Neutrophil (primary cell): ENCODE measurements at regions not wholly inside any gene's neighbourhood (a gene's known extent, or its start where the extent isn't known, plus 50 kb on each side); places are given as distances from the start of the nearest gene placed in this dataset.

Source experiments
- H3K27ac ChIP-seq: fragments of 200-600 bp; sonication (generic); 2 replicates; pipeline ENCODE4 v1.5.1; 2016; ENCODE audit warnings: mild to moderate bottlenecking, moderate library complexity
- H3K27me3 ChIP-seq: fragments of 200-600 bp; sonication (generic); 2 replicates; pipeline ENCODE4 v1.6.0; 2016; ENCODE audit warnings: mild to moderate bottlenecking
- H3K36me3 ChIP-seq: fragments of 200-600 bp; sonication (generic); 2 replicates; pipeline ENCODE4 v1.5.1; 2017
- H3K4me1 ChIP-seq, 2 experiments: fragments of 200-600 bp in 1 of 2; sonication (generic) in 1 of 2; 1 replicate in 1 of 2; 2 replicates in 1 of 2; pipeline versions ENCODE4 v1.5.1 to v1.6.1; 2013 to 2016; ENCODE audit warnings: low read depth in 1 of 2, low read length in 1 of 2, mild to moderate bottlenecking in 1 of 2, moderate library complexity in 1 of 2; ENCODE audit not compliant: control insufficient read depth in 1 of 2, insufficient read depth in 1 of 2
- H3K4me3 ChIP-seq, 2 experiments: fragments of 200-600 bp in 1 of 2; sonication (generic) in 1 of 2; 1 replicate in 1 of 2; 2 replicates in 1 of 2; pipeline ENCODE4 v1.5.1; 2013 to 2016; ENCODE audit warnings: low read depth in 1 of 2, low read length in 1 of 2, mild to moderate bottlenecking in 1 of 2, moderate library complexity in 1 of 2
- H3K9me3 ChIP-seq: fragments of 200-600 bp; sonication (generic); 2 replicates; pipeline ENCODE4 v1.5.1; 2016
- TF ChIP-seq, protein P1 (sequence below): fragments of 200-600 bp; sonication (generic); IDR thresholded peaks from 2 replicates; pipeline ENCODE4 v1.5.1; 2016; ENCODE audit warnings: antibody characterized with exemption

DNA sequence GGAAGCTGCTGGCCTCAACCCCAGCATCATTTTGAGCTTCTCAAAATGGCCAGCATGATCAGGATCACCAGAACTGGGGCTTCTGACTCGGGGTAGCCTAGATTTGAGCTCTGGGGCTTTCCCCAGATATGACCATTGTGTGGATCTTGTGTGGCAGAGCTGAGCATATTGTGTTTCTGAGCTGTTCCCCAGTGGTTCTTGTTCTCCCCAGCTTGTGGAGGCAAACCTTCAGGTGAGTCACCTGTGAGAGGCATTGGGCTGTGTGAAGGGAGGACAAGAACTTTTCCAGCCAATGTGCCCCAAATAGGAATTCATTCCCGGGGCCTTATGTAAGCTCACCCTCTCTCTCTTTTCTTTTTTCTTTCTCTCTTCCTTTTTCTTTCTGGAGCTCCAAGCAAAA, 80.7 kb upstream of the PITX1 start:
- Histone ChIP-seq H3K27ac (no peak overlapping the region), H3K36me3 (no peaks in the 10 kb centered on the region), H3K9me3 (no peaks in the 10 kb centered on the region), H3K27me3 (no peaks in the 10 kb centered on the region), H3K4me3 (no peak overlapping the region), H3K4me1 (no peaks in the 10 kb centered on the region)
- TF ChIP-seq, protein P1, sequence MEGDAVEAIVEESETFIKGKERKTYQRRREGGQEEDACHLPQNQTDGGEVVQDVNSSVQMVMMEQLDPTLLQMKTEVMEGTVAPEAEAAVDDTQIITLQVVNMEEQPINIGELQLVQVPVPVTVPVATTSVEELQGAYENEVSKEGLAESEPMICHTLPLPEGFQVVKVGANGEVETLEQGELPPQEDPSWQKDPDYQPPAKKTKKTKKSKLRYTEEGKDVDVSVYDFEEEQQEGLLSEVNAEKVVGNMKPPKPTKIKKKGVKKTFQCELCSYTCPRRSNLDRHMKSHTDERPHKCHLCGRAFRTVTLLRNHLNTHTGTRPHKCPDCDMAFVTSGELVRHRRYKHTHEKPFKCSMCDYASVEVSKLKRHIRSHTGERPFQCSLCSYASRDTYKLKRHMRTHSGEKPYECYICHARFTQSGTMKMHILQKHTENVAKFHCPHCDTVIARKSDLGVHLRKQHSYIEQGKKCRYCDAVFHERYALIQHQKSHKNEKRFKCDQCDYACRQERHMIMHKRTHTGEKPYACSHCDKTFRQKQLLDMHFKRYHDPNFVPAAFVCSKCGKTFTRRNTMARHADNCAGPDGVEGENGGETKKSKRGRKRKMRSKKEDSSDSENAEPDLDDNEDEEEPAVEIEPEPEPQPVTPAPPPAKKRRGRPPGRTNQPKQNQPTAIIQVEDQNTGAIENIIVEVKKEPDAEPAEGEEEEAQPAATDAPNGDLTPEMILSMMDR = no peak

DNA sequence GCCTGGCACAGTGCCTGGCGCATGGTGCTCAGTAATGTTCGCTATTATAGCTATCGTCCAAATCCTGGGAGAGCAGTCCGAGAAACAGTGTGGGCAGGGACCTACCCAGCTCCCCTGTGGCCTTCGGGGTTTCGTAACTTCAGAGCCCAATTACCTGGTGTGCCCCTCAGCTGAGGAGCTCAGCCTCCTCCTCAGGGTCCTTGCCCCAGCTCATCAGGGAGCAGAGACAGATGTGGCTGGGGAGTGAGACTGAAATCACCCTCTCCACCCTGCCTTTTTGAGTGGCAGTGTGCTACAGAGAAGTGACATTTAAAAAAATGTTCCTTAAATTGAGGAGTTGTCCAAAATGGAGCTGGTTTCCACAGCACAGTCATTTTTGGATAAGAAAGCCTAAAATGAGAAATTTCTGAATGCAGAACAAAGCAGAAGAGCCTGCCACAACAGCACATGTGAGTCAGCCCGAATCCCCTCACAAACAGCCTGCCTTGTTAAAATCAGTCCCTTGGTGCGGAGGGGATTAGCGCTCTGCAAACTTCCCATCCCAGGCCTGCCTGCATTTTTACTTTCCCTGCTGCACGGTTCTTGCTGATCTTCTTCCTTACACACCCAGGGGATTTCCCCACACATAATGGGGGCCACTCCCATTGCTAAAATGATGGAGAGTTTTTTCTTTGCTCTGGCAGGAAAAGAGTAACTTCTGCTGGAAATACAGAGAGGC, 78.1 kb upstream of the PITX1 start:
- Histone ChIP-seq H3K4me3 (no peak overlapping the region), H3K9me3 (no peaks in the 10 kb centered on the region), H3K27me3 (no peaks in the 10 kb centered on the region), H3K4me1 (peaks cover under 1 to 7% of the 10 kb centered on the region in 2 experiments), H3K27ac (no peak overlapping the region), H3K36me3 (no peaks in the 10 kb centered on the region)
- TF ChIP-seq, protein P1 = no peak

DNA sequence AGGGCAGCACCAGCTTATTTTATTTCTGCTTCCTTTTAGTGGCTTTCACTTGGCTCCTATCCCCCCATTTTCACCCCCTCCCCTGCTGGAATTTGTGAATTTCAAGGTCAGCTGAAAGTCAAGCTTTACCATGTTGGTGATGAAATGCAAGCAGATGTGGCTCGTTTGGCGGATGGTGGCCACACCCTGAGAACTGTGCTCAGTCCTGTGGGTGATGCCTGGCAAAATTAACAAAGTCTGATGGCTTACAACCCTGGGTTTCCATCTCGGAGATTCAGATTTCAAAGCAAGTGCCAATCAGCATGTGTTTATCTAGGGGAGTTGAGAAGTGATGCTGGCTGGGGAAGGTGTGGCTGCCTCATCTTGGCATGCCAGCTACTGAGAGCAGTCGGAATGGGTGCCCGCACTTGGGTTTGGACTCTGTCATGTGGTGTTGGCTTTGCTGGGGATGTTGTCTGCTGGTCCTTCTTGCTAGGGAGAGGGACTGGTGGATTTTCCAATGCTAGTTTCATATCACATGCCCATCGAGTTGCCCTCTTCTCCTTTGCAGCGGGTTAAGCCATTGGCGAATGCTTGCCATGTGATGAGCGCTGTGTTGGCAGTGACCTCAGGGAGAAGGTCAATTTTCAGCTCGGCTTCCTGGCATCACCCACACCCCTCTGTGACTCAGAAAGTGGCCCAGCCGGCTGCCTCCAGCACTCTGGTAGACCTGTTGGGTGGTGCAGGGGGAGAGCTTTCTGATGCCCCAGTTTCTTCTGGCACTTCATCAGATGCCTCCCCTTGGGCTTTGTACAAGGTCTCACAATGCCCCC, 77.0 kb upstream of the PITX1 start:
- Histone ChIP-seq H3K27ac (no peak overlapping the region), H3K36me3 (no peaks in the 10 kb centered on the region), H3K27me3 (no peaks in the 10 kb centered on the region), H3K4me3 (no peak overlapping the region), H3K4me1 (peaks cover 8 to 19% of the 10 kb centered on the region in 2 experiments), H3K9me3 (no peaks in the 10 kb centered on the region)
- TF ChIP-seq, protein P1 = no peak

DNA sequence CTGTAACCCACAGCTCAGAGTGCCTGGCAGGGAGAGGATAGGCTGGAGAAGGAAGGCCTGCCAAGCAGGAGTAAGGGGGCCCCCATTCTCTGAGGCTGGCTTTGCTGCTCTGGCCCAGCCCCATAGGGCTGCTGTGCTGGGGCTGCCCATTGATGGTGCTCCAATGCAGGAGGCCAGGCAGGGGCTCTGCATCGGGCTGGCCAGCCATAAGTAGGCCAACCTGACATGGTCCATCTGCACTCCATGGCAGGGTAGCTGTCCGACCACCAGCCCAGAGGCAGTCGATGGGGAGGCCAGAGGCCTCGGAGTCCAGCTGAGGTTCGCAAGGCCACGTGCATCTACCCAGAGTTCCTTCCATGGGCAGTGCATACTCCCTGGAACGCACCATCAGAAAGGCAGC, 75.0 kb upstream of the PITX1 start:
- H3K4me1 ChIP-seq = peaks cover 8 to 34% of the 10 kb centered on the region in 2 experiments
- H3K4me3 ChIP-seq = no peak overlapping the region
- H3K9me3 ChIP-seq = no peaks in the 10 kb centered on the region
- no peaks in the 10 kb centered on the region for H3K27me3 ChIP-seq
- H3K36me3 ChIP-seq = no peaks in the 10 kb centered on the region
- H3K27ac ChIP-seq = no peak overlapping the region
- TF ChIP-seq, protein P1 = no peak

DNA sequence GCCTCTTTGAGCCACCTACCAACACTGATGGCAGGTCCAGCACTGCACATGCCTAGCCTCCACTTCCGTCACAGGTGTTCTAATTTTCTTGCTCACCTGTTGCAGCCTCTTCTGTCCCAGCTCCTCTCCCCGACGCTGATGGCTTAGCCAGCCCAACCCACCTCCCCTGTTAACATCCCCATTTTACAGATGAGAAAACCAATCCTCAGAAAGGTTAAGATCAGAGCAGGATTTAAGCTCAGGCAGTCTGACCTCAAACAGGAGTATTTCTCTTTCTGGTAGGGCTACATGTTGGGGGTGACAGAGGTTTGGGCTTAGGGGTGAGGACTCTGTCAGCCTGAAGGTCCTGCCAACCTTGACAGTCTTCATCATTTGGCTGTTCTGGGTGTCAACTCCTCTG, 74.5 kb upstream of the PITX1 start:
- Histone ChIP-seq H3K27me3 (no peaks in the 10 kb centered on the region), H3K27ac (no peak overlapping the region), H3K36me3 (no peaks in the 10 kb centered on the region), H3K4me1 (peaks cover 8 to 34% of the 10 kb centered on the region in 2 experiments), H3K9me3 (no peaks in the 10 kb centered on the region), H3K4me3 (no peak overlapping the region)
- TF ChIP-seq, protein P1 = no peak
